Naive thymus-derived CD4-positive, alpha-beta T cell (primary cell): ENCODE measurements at regions not wholly inside any gene's neighbourhood (a gene's known extent, or its start where the extent isn't known, plus 50 kb on each side); places are given as distances from the start of the nearest gene placed in this dataset.

Source experiments
- ATAC-seq: fragments of 150-1000 bp; cut with Tn5 transposase; 2 replicates; pipeline ENCODE4 v1.10.0; 2021; ENCODE audit warnings: mild to moderate bottlenecking, moderate library complexity
- CTCF ChIA-PET: fragments of 350-600 bp; sonication (Branson Sonifier 250); formaldehyde crosslinking; loops from one replicate; lab custom pipeline; 2021; ENCODE audit warnings: antibody characterized with exemption; lab: Charles Lee
- POLR2A ChIA-PET: fragments of 350-600 bp; sonication (Branson Sonifier 250); formaldehyde crosslinking; loops from one replicate; lab custom pipeline; 2021; ENCODE audit warnings: antibody characterized with exemption, inconsistent platforms; lab: Charles Lee
- DNase-seq, 9 donors: peaks; one replicate each; pipeline versions ENCODE4 v3.0.0 to v3.0.0-alpha.2; 2020 to 2022; ENCODE audit warnings: mixed read lengths in 1 of 9
- H3K27ac ChIP-seq: one replicate; pipeline ENCODE4 v1.7.0; 2013; ENCODE audit warnings: mild to moderate bottlenecking, low read depth, low read length, moderate library complexity
- H3K27me3 ChIP-seq, 2 donors: one replicate each; pipeline ENCODE4 v1.7.0; 2013; ENCODE audit warnings: low read length in 2 of 2, mild to moderate bottlenecking in 2 of 2, moderate library complexity in 2 of 2; ENCODE audit not compliant: control insufficient read depth in 2 of 2, insufficient read depth in 2 of 2
- H3K36me3 ChIP-seq, 3 experiments: 1 replicate in 2 of 3; 2 replicates in 1 of 3; pipeline ENCODE4 v1.7.0; 2013; ENCODE audit warnings: low read length in 3 of 3, mild to moderate bottlenecking in 3 of 3, moderate library complexity in 1 of 3; ENCODE audit not compliant: insufficient read depth in 3 of 3, control insufficient read depth in 2 of 3
- H3K4me1 ChIP-seq, 2 donors: one replicate each; pipeline ENCODE4 v1.7.0; 2013; ENCODE audit warnings: low read length in 2 of 2, mild to moderate bottlenecking in 2 of 2, moderate library complexity in 1 of 2; ENCODE audit not compliant: control insufficient read depth in 2 of 2, insufficient read depth in 2 of 2
- H3K4me3 ChIP-seq: 2 replicates; pipeline ENCODE4 v1.7.0; 2013; ENCODE audit warnings: mild to moderate bottlenecking, low read length
- H3K9me3 ChIP-seq, 3 experiments: 1 replicate in 2 of 3; 2 replicates in 1 of 3; pipeline ENCODE4 v1.7.0; 2013; ENCODE audit warnings: low read length in 3 of 3; ENCODE audit not compliant: control insufficient read depth in 2 of 3
- H3K27ac Mint-ChIP-seq, 9 donors: one replicate each; pipeline ENCODE4 v1.8.0; 2020 to 2022; ENCODE audit warnings: mixed read lengths in 9 of 9, mild to moderate bottlenecking in 8 of 9, moderate library complexity in 5 of 9, inconsistent platforms in 2 of 9
- H3K27me3 Mint-ChIP-seq, 5 donors: one replicate each; pipeline ENCODE4 v1.8.0; 2021 to 2022; ENCODE audit warnings: mixed read lengths in 5 of 5, mild to moderate bottlenecking in 1 of 5
- H3K36me3 Mint-ChIP-seq, 5 donors: one replicate each; pipeline ENCODE4 v1.8.0; 2020 to 2022; ENCODE audit warnings: mixed read lengths in 5 of 5, mild to moderate bottlenecking in 3 of 5, inconsistent platforms in 1 of 5
- H3K4me1 Mint-ChIP-seq, 7 donors: one replicate each; pipeline ENCODE4 v1.8.0; 2020 to 2022; ENCODE audit warnings: mixed read lengths in 7 of 7, mild to moderate bottlenecking in 3 of 7, inconsistent platforms in 1 of 7
- H3K4me3 Mint-ChIP-seq, 10 donors: one replicate each; pipeline ENCODE4 v1.8.0; 2020 to 2022; ENCODE audit warnings: mild to moderate bottlenecking in 10 of 10, mixed read lengths in 10 of 10, moderate library complexity in 6 of 10, inconsistent platforms in 2 of 10
- H3K9me3 Mint-ChIP-seq, 11 donors: one replicate each; pipeline ENCODE4 v1.8.0; 2020 to 2022; ENCODE audit warnings: mixed read lengths in 11 of 11, mild to moderate bottlenecking in 4 of 11, inconsistent platforms in 1 of 11, moderate library complexity in 1 of 11
- intact Hi-C, 2 donors: fragments of 100-400 bp; cut with micrococcal nuclease; formaldehyde crosslinking; loops; one replicate each; pipeline ENCODE4 v1.15.1; 2023

DNA sequence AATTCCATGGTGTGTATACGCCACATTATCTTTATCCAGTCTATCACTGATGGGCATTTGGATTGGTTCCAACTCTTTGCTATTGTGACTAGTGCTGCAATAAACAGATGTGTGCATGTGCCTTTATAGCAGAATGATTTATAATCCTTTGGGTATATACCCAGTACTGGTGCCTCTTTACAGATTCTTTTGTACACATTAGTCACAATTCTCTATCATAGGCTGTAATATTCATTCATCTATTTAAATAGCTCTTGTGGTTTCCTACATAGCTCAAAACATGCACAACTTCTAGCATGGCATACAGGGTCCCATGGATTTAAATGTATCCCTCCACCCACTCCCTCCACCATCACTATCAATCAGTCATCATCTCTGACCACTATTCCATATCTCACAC is 324.1 kb upstream of the CADM2 start:
- Mint-ChIP-seq H3K36me3 (no peaks in the 10 kb centered on the region), H3K4me3 (no peak overlapping the region), H3K9me3 (peaks cover 2 to 31% (median 5%) of the 10 kb centered on the region in 11 donors), H3K27ac (no peak overlapping the region), H3K4me1 (no peaks in the 10 kb centered on the region), H3K27me3 (no peaks in the 10 kb centered on the region)
- no peaks in the 10 kb centered on the region for H3K36me3 ChIP-seq
- DNase-seq (no peak), ATAC-seq (no peak)
- POLR2A ChIA-PET: interaction anchor here (0.6 kb wide), 1 partner anchor 1320 kb away, joined by 3 read pairs; no protein-coding TSS in a partner anchor
- H3K27me3 ChIP-seq: no peaks in the 10 kb centered on the region
- no peak overlapping the region for H3K27ac ChIP-seq
- CTCF ChIA-PET: no interaction called here
- no peaks in the 10 kb centered on the region for H3K4me1 ChIP-seq
- intact Hi-C loops: no loop called here
- H3K9me3 ChIP-seq: no peaks in the 10 kb centered on the region
- H3K4me3 ChIP-seq: no peak overlapping the region

DNA sequence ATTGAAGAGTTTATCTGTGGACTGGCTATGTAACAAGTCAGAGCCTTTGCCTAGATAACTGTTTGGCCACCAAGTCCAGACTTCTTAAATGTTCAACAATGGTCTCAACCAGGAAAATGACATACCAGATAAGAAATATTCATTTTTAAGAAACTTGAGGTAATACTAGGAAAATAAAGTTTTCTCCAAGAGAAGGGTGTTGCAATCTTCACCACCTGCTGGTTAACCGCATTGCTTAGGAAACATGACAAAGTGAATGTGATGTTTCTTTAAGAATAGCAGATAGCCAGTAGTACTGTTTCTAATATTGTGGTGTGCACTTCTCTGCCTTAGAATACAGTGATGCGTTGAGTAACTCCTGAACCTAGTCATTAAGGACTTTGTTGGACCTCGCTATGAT is 321.5 kb upstream of the CADM2 start:
- Histone ChIP-seq H3K27me3 (no peaks in the 10 kb centered on the region), H3K9me3 (no peaks in the 10 kb centered on the region), H3K27ac (no peak overlapping the region), H3K36me3 (no peaks in the 10 kb centered on the region), H3K4me1 (no peaks in the 10 kb centered on the region), H3K4me3 (no peak overlapping the region)
- intact Hi-C loops: no loop called here
- H3K27ac Mint-ChIP-seq: no peak overlapping the region
- ChIA-PET CTCF (no interaction called here), POLR2A (no interaction called here)
- no peak overlapping the region for H3K4me3 Mint-ChIP-seq
- peaks cover 2 to 31% (median 13%) of the 10 kb centered on the region in 11 donors for H3K9me3 Mint-ChIP-seq
- ATAC-seq (no peak), DNase-seq (no peak)
- no peaks in the 10 kb centered on the region for H3K4me1 Mint-ChIP-seq
- H3K27me3 Mint-ChIP-seq: no peaks in the 10 kb centered on the region
- no peaks in the 10 kb centered on the region for H3K36me3 Mint-ChIP-seq

DNA sequence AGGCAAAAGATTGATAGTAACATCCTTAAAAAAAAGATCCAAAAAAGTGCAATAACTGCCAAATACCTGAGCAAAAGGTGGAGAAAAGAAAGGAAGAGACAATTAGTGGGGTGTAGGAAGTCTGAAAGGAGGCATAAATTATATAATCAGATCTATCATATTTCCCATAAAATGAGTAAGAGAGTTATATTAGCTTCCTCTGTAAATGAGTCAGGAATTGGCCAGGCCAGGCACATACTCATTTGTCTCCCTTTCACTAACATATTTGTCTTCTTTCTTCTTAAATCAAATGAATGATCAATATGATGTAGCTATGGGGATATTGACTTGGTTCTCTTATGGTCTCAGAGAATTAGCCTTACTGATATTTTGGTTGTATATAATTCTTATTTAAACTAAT is 292.3 kb upstream of the CADM2 start:
- H3K36me3 ChIP-seq: no peaks in the 10 kb centered on the region
- no peaks in the 10 kb centered on the region for H3K36me3 Mint-ChIP-seq
- POLR2A ChIA-PET: no interaction called here
- DNase-seq (no peak), ATAC-seq (no peak)
- no peak overlapping the region for H3K27ac ChIP-seq
- H3K27ac Mint-ChIP-seq: no peak overlapping the region
- no peaks in the 10 kb centered on the region for H3K9me3 ChIP-seq
- H3K4me3 Mint-ChIP-seq: no peak overlapping the region
- no peaks in the 10 kb centered on the region for H3K4me1 ChIP-seq
- peaks cover 0 to 13% (median 4%) of the 10 kb centered on the region in 11 donors for H3K9me3 Mint-ChIP-seq
- intact Hi-C loops: no loop called here
- H3K4me3 ChIP-seq: no peak overlapping the region
- no peaks in the 10 kb centered on the region for H3K4me1 Mint-ChIP-seq
- H3K27me3 ChIP-seq: no peaks in the 10 kb centered on the region
- CTCF ChIA-PET: no interaction called here
- no peaks in the 10 kb centered on the region for H3K27me3 Mint-ChIP-seq

DNA sequence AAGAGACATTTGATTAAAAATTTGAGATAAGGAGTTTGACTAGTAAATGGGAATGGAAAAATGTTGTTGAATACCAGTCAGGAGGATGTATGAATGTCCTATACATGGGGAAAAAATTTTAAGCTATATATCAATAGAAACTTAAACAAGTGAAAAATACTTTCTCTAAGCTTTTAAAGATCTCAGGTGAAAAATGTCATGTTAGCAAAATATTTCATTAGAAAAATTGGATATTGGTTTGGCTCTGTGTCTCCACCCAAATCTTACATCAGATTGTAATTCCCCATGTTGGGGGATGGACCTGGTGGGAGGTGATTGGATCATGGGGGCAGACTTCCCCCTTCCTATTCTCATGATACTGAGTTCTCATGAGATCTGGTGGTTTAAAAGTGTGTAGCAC is 279.6 kb upstream of the CADM2 start:
- H3K36me3 Mint-ChIP-seq: no peaks in the 10 kb centered on the region
- no peaks in the 10 kb centered on the region for H3K27me3 Mint-ChIP-seq
- H3K4me3 Mint-ChIP-seq: no peak overlapping the region

DNA sequence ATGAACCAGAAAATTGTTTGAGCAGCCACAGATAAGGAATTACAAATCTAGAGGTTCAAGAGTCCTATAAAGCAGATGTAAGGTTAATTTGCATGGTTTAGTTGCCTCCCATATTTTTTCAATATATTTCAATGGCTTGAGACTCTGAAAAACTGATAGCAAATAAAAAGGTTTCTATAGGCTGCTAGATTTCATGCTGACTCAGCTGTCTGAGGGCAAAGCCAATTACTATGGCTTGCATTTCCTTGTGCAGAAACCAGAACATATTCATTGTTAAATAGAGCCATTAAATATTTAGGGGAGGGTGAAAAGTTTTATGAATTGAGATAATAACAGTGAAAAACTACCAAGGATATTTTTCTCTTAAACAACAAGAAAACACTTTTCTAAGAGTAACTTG is 278.1 kb upstream of the CADM2 start:
- Mint-ChIP-seq H3K9me3 (peaks cover 0 to 23% (median 9%) of the 10 kb centered on the region in 11 donors), H3K27ac (no peak overlapping the region), H3K27me3 (no peaks in the 10 kb centered on the region), H3K4me3 (no peak overlapping the region), H3K36me3 (no peaks in the 10 kb centered on the region), H3K4me1 (no peaks in the 10 kb centered on the region)
- DNase-seq: no peak
- H3K4me3 ChIP-seq: no peak overlapping the region
- ChIA-PET POLR2A (no interaction called here), CTCF (no interaction called here)
- H3K27ac ChIP-seq: no peak overlapping the region
- H3K4me1 ChIP-seq: no peaks in the 10 kb centered on the region
- no peaks in the 10 kb centered on the region for H3K9me3 ChIP-seq
- H3K36me3 ChIP-seq: no peaks in the 10 kb centered on the region
- intact Hi-C loops: no loop called here
- ATAC-seq: no peak
- H3K27me3 ChIP-seq: no peaks in the 10 kb centered on the region

More for the DNA sequence above, 279.6 kb upstream of the CADM2 start:
- Histone ChIP-seq H3K27ac (no peak overlapping the region), H3K27me3 (no peaks in the 10 kb centered on the region), H3K36me3 (no peaks in the 10 kb centered on the region), H3K4me3 (no peak overlapping the region), H3K4me1 (no peaks in the 10 kb centered on the region), H3K9me3 (no peaks in the 10 kb centered on the region)
- CTCF ChIA-PET: no interaction called here
- no peak for ATAC-seq
- DNase-seq: no peak
- POLR2A ChIA-PET: no interaction called here
- no peak overlapping the region for H3K27ac Mint-ChIP-seq
- H3K9me3 Mint-ChIP-seq: peaks cover 0 to 28% (median 7%) of the 10 kb centered on the region in 11 donors
- H3K4me1 Mint-ChIP-seq: no peaks in the 10 kb centered on the region
- intact Hi-C loops: no loop called here

DNA sequence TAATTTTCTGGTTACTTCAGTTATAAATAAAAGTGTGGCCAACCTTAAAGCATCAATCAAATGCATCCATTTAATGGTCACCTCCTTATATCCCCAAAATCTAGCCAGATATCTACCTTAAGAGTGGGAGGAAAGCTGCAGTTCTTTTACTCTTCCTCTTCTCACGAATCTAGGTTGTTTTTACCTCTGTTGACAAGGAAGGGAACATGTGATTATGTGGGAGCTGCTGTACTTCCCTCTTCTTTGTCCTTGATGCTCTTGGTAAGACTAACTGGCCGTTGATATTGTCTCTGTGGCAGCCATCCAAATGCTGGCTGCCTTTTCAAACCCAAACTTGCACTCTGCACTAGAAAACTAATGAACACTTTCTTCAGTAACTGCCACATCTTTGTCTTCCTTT is 275.3 kb upstream of the CADM2 start:
- H3K4me3 ChIP-seq: no peak overlapping the region
- Mint-ChIP-seq H3K9me3 (peaks cover 0 to 31% (median 8%) of the 10 kb centered on the region in 11 donors), H3K36me3 (no peaks in the 10 kb centered on the region), H3K4me3 (no peak overlapping the region), H3K4me1 (no peaks in the 10 kb centered on the region), H3K27ac (no peak overlapping the region), H3K27me3 (no peaks in the 10 kb centered on the region)
- H3K36me3 ChIP-seq: no peaks in the 10 kb centered on the region
- intact Hi-C loops: no loop called here
- ChIA-PET POLR2A (no interaction called here), CTCF (no interaction called here)
- no peaks in the 10 kb centered on the region for H3K9me3 ChIP-seq
- DNase-seq (no peak), ATAC-seq (no peak)
- H3K27ac ChIP-seq: no peak overlapping the region
- H3K27me3 ChIP-seq: no peaks in the 10 kb centered on the region
- H3K4me1 ChIP-seq: no peaks in the 10 kb centered on the region

DNA sequence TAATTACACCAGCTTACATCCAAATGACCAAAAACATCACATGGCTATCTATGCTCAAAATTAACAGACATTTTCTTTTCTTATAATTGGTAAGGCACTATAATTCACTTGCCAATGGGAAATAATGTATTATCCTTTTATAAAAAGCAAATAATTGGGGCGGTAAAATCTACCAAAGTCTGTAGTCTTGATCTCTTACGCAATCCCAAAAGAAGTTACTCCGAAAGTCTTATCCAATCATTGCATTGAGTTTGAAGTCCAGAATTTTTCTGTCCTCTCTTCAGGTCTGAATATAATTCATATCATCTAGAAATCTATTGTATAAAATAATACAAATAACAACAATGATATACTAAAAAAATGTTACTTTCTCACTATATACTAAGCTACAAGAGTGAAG is 273.3 kb upstream of the CADM2 start:
- H3K27ac ChIP-seq: no peak overlapping the region
- Mint-ChIP-seq H3K36me3 (no peaks in the 10 kb centered on the region), H3K4me3 (no peak overlapping the region), H3K4me1 (no peaks in the 10 kb centered on the region), H3K27ac (no peak overlapping the region), H3K27me3 (no peaks in the 10 kb centered on the region), H3K9me3 (peaks cover 2 to 28% (median 5%) of the 10 kb centered on the region in 11 donors)
- DNase-seq (no peak), ATAC-seq (no peak)
- intact Hi-C loops: no loop called here
- no peaks in the 10 kb centered on the region for H3K27me3 ChIP-seq
- no peak overlapping the region for H3K4me3 ChIP-seq
- no peaks in the 10 kb centered on the region for H3K36me3 ChIP-seq
- H3K4me1 ChIP-seq: no peaks in the 10 kb centered on the region
- POLR2A ChIA-PET: no interaction called here
- CTCF ChIA-PET: no interaction called here
- H3K9me3 ChIP-seq: no peaks in the 10 kb centered on the region
